Mucosa of rectum (tissue), 2 donors: ENCODE measurements at regions not wholly inside any gene's neighbourhood (a gene's known extent, or its start where the extent isn't known, plus 50 kb on each side); places are given as distances from the start of the nearest gene placed in this dataset.

ENCODE experiments used
- H3K27ac ChIP-seq, 2 donors: one replicate each; pipeline ENCODE4 v1.7.0; 2013; ENCODE audit warnings: inconsistent platforms in 2 of 2, low read depth in 2 of 2, low read length in 2 of 2
- H3K27me3 ChIP-seq, 2 donors: one replicate each; pipeline ENCODE4 v1.7.0; 2013; ENCODE audit warnings: low read length in 2 of 2; ENCODE audit not compliant: control insufficient read depth in 2 of 2, insufficient read depth in 2 of 2
- H3K36me3 ChIP-seq, 2 donors: one replicate each; pipeline ENCODE4 v1.7.0; 2013; ENCODE audit warnings: low read length in 2 of 2; ENCODE audit not compliant: control insufficient read depth in 2 of 2, insufficient read depth in 2 of 2
- H3K4me1 ChIP-seq, 2 donors: one replicate each; pipeline ENCODE4 v1.7.0; 2013; ENCODE audit warnings: low read length in 2 of 2, mild to moderate bottlenecking in 1 of 2; ENCODE audit not compliant: control insufficient read depth in 2 of 2, insufficient read depth in 2 of 2
- H3K4me3 ChIP-seq, 2 donors: one replicate each; pipeline ENCODE4 v1.7.0; 2013; ENCODE audit warnings: low read length in 2 of 2
- H3K9ac ChIP-seq, 2 donors: one replicate each; pipeline ENCODE4 v1.7.0; 2013; ENCODE audit warnings: low read length in 2 of 2, low read depth in 1 of 2, mild to moderate bottlenecking in 1 of 2
- H3K9me3 ChIP-seq, 2 donors: one replicate each; pipeline ENCODE4 v1.7.0; 2013; ENCODE audit warnings: low read length in 2 of 2; ENCODE audit not compliant: control insufficient read depth in 2 of 2
- donor health status: healthy.
- donor health status: Normal muscosa, but diverticular disease.

GRCh38 chr4:180794333-180794732 lies 1448.9 kb upstream of the TENM3 start:
- no peaks in the 10 kb centered on the region for H3K27me3 ChIP-seq
- H3K27ac ChIP-seq: no peak overlapping the region

GRCh38 chr4:180798036-180798577 lies 1445.1 kb upstream of the TENM3 start:
- Histone ChIP-seq H3K9ac (no peak overlapping the region), H3K4me3 (no peak overlapping the region), H3K27me3 (no peaks in the 10 kb centered on the region), H3K9me3 (no peaks in the 10 kb centered on the region), H3K36me3 (no peaks in the 10 kb centered on the region), H3K4me1 (no peaks in the 10 kb centered on the region), H3K27ac (no peak overlapping the region)

More at GRCh38 chr4:180794333-180794732, 1448.9 kb upstream of the TENM3 start:
- no peaks in the 10 kb centered on the region for H3K9me3 ChIP-seq
- H3K9ac ChIP-seq: no peak overlapping the region
- H3K4me1 ChIP-seq: no peaks in the 10 kb centered on the region
- H3K36me3 ChIP-seq: no peaks in the 10 kb centered on the region
- H3K4me3 ChIP-seq: no peak overlapping the region

GRCh38 chr4:180799798-180800197 lies 1443.4 kb upstream of the TENM3 start:
- H3K27ac ChIP-seq: no peak overlapping the region
- H3K4me3 ChIP-seq: no peak overlapping the region
- H3K4me1 ChIP-seq: no peaks in the 10 kb centered on the region
- H3K27me3 ChIP-seq: no peaks in the 10 kb centered on the region
- H3K36me3 ChIP-seq: no peaks in the 10 kb centered on the region
- no peak overlapping the region for H3K9ac ChIP-seq
- H3K9me3 ChIP-seq: no peaks in the 10 kb centered on the region

GRCh38 chr4:180805101-180805500 lies 1438.1 kb upstream of the TENM3 start:
- no peaks in the 10 kb centered on the region for H3K27me3 ChIP-seq

GRCh38 chr4:180808862-180809261 lies 1434.3 kb upstream of the TENM3 start:
- no peaks in the 10 kb centered on the region for H3K4me1 ChIP-seq
- no peaks in the 10 kb centered on the region for H3K9me3 ChIP-seq
- H3K36me3 ChIP-seq: no peaks in the 10 kb centered on the region
- H3K9ac ChIP-seq: no peak overlapping the region
- H3K27ac ChIP-seq: no peak overlapping the region
- no peaks in the 10 kb centered on the region for H3K27me3 ChIP-seq
- H3K4me3 ChIP-seq: no peak overlapping the region

More at GRCh38 chr4:180805101-180805500, 1438.1 kb upstream of the TENM3 start:
- Histone ChIP-seq H3K36me3 (no peaks in the 10 kb centered on the region), H3K27ac (no peak overlapping the region), H3K4me1 (no peaks in the 10 kb centered on the region), H3K9me3 (no peaks in the 10 kb centered on the region), H3K9ac (no peak overlapping the region), H3K4me3 (no peak overlapping the region)

GRCh38 chr4:180809439-180809838 lies 1433.8 kb upstream of the TENM3 start:
- Histone ChIP-seq H3K36me3 (no peaks in the 10 kb centered on the region), H3K4me3 (no peak overlapping the region), H3K27ac (no peak overlapping the region), H3K9ac (no peak overlapping the region), H3K4me1 (no peaks in the 10 kb centered on the region), H3K9me3 (no peaks in the 10 kb centered on the region), H3K27me3 (no peaks in the 10 kb centered on the region)

GRCh38 chr4:180810581-180810980 lies 1432.6 kb upstream of the TENM3 start:
- Histone ChIP-seq H3K9me3 (no peaks in the 10 kb centered on the region), H3K4me3 (no peak overlapping the region), H3K9ac (no peak overlapping the region), H3K36me3 (no peaks in the 10 kb centered on the region), H3K4me1 (no peaks in the 10 kb centered on the region), H3K27me3 (no peaks in the 10 kb centered on the region), H3K27ac (no peak overlapping the region)

GRCh38 chr4:180811556-180811955 lies 1431.6 kb upstream of the TENM3 start:
- H3K9me3 ChIP-seq: no peaks in the 10 kb centered on the region
- H3K4me1 ChIP-seq: no peaks in the 10 kb centered on the region
- no peaks in the 10 kb centered on the region for H3K27me3 ChIP-seq
- H3K27ac ChIP-seq: no peak overlapping the region
- no peak overlapping the region for H3K4me3 ChIP-seq
- no peaks in the 10 kb centered on the region for H3K36me3 ChIP-seq
- no peak overlapping the region for H3K9ac ChIP-seq

GRCh38 chr4:180812783-180813182 lies 1430.4 kb upstream of the TENM3 start:
- no peak overlapping the region for H3K4me3 ChIP-seq
- no peak overlapping the region for H3K9ac ChIP-seq
- H3K27ac ChIP-seq: no peak overlapping the region
- H3K9me3 ChIP-seq: no peaks in the 10 kb centered on the region
- no peaks in the 10 kb centered on the region for H3K4me1 ChIP-seq
- no peaks in the 10 kb centered on the region for H3K27me3 ChIP-seq
- no peaks in the 10 kb centered on the region for H3K36me3 ChIP-seq

- Histone ChIP-seq H3K36me3 (no peaks in the 10 kb centered on the region), H3K9ac (no peak overlapping the region), H3K4me1 (no peaks in the 10 kb centered on the region), H3K9me3 (no peaks in the 10 kb centered on the region), H3K4me3 (no peak overlapping the region), H3K27ac (no peak overlapping the region), H3K27me3 (no peaks in the 10 kb centered on the region)
Observed at GRCh38 chr4:180814875-180815417, 1428.3 kb upstream of the TENM3 start.
